HepG2 (cell line): ENCODE measurements at regions not wholly inside any gene's neighbourhood (a gene's known extent, or its start where the extent isn't known, plus 50 kb on each side); places are given as distances from the start of the nearest gene placed in this dataset.

Experiments
- ATAC-seq: fragments of 200-7000 bp; cut with Tn5 transposase; 3 replicates; pipeline ENCODE4 v1.9.1; 2020; ENCODE audit warnings: mild to moderate bottlenecking, moderate library complexity
- BruUV-seq: library from RNA; stranded (reverse); fragments of 400-500 nt; replicated peaks from 2 replicates; lab custom pipeline; 2021; lab: Mats Ljungman, UMichigan
- CTCF ChIA-PET: fragments of 300-600 bp; formaldehyde crosslinking; extraction: SDS; loops from one replicate; lab custom pipeline; 2021; ENCODE audit warnings: low total read pairs, inconsistent platforms, low intra/inter-chr PET ratio; lab: Yijun Ruan, JAX
- POLR2A ChIA-PET: fragments of 350-600 bp; sonication (Branson Sonifier 250); formaldehyde crosslinking; loops from one replicate; lab custom pipeline; 2020; ENCODE audit warnings: antibody characterized with exemption, inconsistent platforms; lab: Yijun Ruan, JAX
- DNase-seq: peaks from one replicate; pipeline ENCODE4 v3.0.0-alpha.2; 2015; ENCODE audit warnings: low spot score
- FAIRE-seq: peaks from 3 replicates; lab custom pipeline; 2011; peaks lifted over from hg19 to GRCh38; lab: Jason Lieb, UNC
- H2AFZ ChIP-seq: one replicate; pipeline ENCODE4 v1.6.1; 2011; ENCODE audit warnings: low read length, inconsistent platforms
- H3K27ac ChIP-seq: fragments of 300-600 bp; 3 replicates; pipeline ENCODE4 v1.8.0; 2011; ENCODE audit warnings: mixed run types, mild to moderate bottlenecking, mixed read lengths, low read length, inconsistent platforms; ENCODE audit not compliant: insufficient read depth; ENCODE audit errors: extremely low read length
- H3K27me3 ChIP-seq, 2 experiments: fragments of 200-600 bp in 1 of 2; 2 replicates in 1 of 2; 3 replicates in 1 of 2; pipeline versions ENCODE4 v1.6.0 to v1.8.0; 2011; ENCODE audit warnings: low read length in 2 of 2, mild to moderate bottlenecking in 2 of 2, moderate library complexity in 2 of 2, inconsistent platforms in 1 of 2; ENCODE audit not compliant: insufficient read depth in 2 of 2, control insufficient read depth in 1 of 2
- H3K36me3 ChIP-seq, 2 experiments: fragments of 200-600 bp in 1 of 2; replicated peaks in 1 of 2; 2 replicates in 1 of 2; 3 replicates in 1 of 2; pipeline versions ENCODE4 v1.5.1 to v1.8.0; 2011; ENCODE audit warnings: low read length in 2 of 2, inconsistent platforms in 1 of 2; ENCODE audit not compliant: insufficient read depth in 2 of 2, control insufficient read depth in 1 of 2
- H3K4me1 ChIP-seq: 2 replicates; pipeline ENCODE4 v1.5.1; 2012; ENCODE audit warnings: low read length, inconsistent platforms; ENCODE audit not compliant: insufficient read depth
- H3K4me2 ChIP-seq: 2 replicates; pipeline ENCODE4 v1.6.0; 2011; ENCODE audit warnings: low read depth, low read length, inconsistent platforms
- H3K4me3 ChIP-seq, 3 experiments: fragments of 200-600 bp in 1 of 3; sonication (generic), shearing (Covaris generic) in 1 of 3; replicated peaks in 1 of 3; 2 replicates each; pipeline ENCODE4 v1.5.1; 2011 to 2016; ENCODE audit warnings: low read length in 3 of 3, inconsistent platforms in 2 of 3, low read depth in 2 of 3, mild to moderate bottlenecking in 2 of 3, control low read depth in 1 of 3, mixed read lengths in 1 of 3; ENCODE audit not compliant: insufficient read depth in 1 of 3
- H3K79me2 ChIP-seq: one replicate; pipeline ENCODE4 v1.6.1; 2011; ENCODE audit warnings: low read length, inconsistent platforms; ENCODE audit not compliant: insufficient read depth
- H3K9ac ChIP-seq: 2 replicates; pipeline ENCODE4 v1.6.0; 2011; ENCODE audit warnings: mild to moderate bottlenecking, low read depth, low read length, inconsistent platforms; ENCODE audit not compliant: insufficient read depth
- H3K9me3 ChIP-seq: 2 replicates; pipeline ENCODE4 v1.5.1; 2012; ENCODE audit warnings: mild to moderate bottlenecking, low read length
- H4K20me1 ChIP-seq: 2 replicates; pipeline ENCODE4 v1.6.0; 2011; ENCODE audit warnings: inconsistent platforms, mild to moderate bottlenecking, low read length, moderate library complexity; ENCODE audit not compliant: insufficient read depth
- ARNTL ChIP-seq: sonication (generic); formaldehyde crosslinking; IDR thresholded peaks from 2 replicates; pipeline ENCODE4 v1.4.0; 2020; ENCODE audit warnings: mild to moderate bottlenecking, missing genetic modification reagents
- BHLHE40 ChIP-seq: IDR thresholded peaks from 2 replicates; pipeline ENCODE4 v1.6.1; 2011; ENCODE audit warnings: low read length, improper control_type of control experiment
- ELF4 ChIP-seq: sonication (generic); formaldehyde crosslinking; IDR thresholded peaks from 2 replicates; pipeline ENCODE4 v1.5.0; 2020; ENCODE audit warnings: missing genetic modification reagents, mild to moderate bottlenecking, moderate library complexity, borderline replicate concordance
- MAFF ChIP-seq: IDR thresholded peaks from 2 replicates; pipeline ENCODE4 v1.6.1; 2011; ENCODE audit warnings: low read depth, low read length, improper control_type of control experiment
- NR3C1 ChIP-seq: sonication (generic); formaldehyde crosslinking; IDR thresholded peaks from 2 replicates; pipeline ENCODE4 v1.4.0; 2020; ENCODE audit warnings: missing genetic modification reagents
- TBX2 ChIP-seq: sonication (generic); formaldehyde crosslinking; IDR thresholded peaks from 2 replicates; pipeline ENCODE4 v1.5.0; 2020; ENCODE audit warnings: missing genetic modification reagents, mild to moderate bottlenecking, borderline replicate concordance
- ZNF510 ChIP-seq: sonication (generic); formaldehyde crosslinking; IDR thresholded peaks from 2 replicates; pipeline ENCODE4 v1.4.0; 2020; ENCODE audit warnings: low read depth, mild to moderate bottlenecking, missing genetic modification reagents
- ZNF703 ChIP-seq: sonication (generic); formaldehyde crosslinking; IDR thresholded peaks from 2 replicates; pipeline ENCODE4 v1.5.1; 2020; ENCODE audit warnings: missing genetic modification reagents, mild to moderate bottlenecking, moderate library complexity, borderline replicate concordance
- ZNF749 ChIP-seq: sonication (generic); formaldehyde crosslinking; IDR thresholded peaks from 2 replicates; pipeline ENCODE4 v1.8.0; 2022; ENCODE audit warnings: mild to moderate bottlenecking, missing genetic modification reagents, moderate library complexity, borderline replicate concordance
- WGBS: methylation state at CpG from one replicate; pipeline ENCODE4 v1.1.6; 2017; ENCODE audit warnings: low lambda C conversion rate; 5-methylcytosine and 5-hydroxymethylcytosine counted together
- in situ Hi-C: cut with HindIII; loops from 2 replicates; pipeline ENCODE4 v1.10.0; 2017; ENCODE audit warnings: low pct_unique_long_range_greater_than_20kb; ENCODE audit not compliant: extremely low pct_ligation_motif_present
- intact Hi-C: fragments of 100-400 bp; cut with micrococcal nuclease; formaldehyde crosslinking; loops from one replicate; pipeline ENCODE4 v1.10.0; 2022; ENCODE audit not compliant: unreplicated experiment
- TF ChIP-seq, protein P1 (sequence below): sonication (generic); formaldehyde crosslinking; IDR thresholded peaks from 2 replicates; pipeline ENCODE4 v1.5.0; 2020; ENCODE audit warnings: missing genetic modification reagents
- TF ChIP-seq, protein P2 (sequence below): sonication (generic); formaldehyde crosslinking; IDR thresholded peaks from 2 replicates; pipeline ENCODE4 v1.8.0; 2022; ENCODE audit warnings: low read depth, missing genetic modification reagents
- TF ChIP-seq, protein P3 (sequence below): sonication (generic); formaldehyde crosslinking; IDR thresholded peaks from 2 replicates; pipeline ENCODE4 v1.5.0; 2020; ENCODE audit warnings: missing genetic modification reagents
- TF ChIP-seq, protein P4 (sequence below): sonication (generic); formaldehyde crosslinking; IDR thresholded peaks from 2 replicates; pipeline ENCODE4 v1.5.0; 2020; ENCODE audit warnings: missing genetic modification reagents
- TF ChIP-seq, protein P5 (sequence below): sonication (generic); formaldehyde crosslinking; IDR thresholded peaks from 2 replicates; pipeline ENCODE4 v1.4.0; 2020; ENCODE audit warnings: missing genetic modification reagents

DNA sequence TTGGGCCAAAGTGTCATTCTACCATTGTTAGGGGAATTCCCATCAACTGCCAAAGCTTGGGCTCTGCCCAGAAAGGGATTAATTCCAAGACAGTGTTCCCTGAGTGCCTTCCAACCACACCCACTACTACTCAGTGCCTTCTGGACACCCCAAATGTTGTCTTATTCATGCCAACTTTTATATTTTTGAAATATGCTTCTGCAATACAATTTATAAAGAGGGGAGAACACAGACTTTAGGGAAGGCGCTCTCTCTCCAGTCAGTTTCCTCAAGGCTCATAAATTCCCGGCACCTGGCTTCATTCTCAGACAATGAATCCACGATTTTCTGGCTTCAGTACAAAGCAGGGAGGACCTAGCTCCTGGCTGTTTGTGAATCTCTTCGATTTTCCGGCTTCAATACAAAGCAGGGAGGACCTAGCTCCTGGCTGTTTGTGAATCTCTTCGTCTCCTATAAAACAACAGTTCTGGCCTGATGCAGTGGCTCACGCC is 120.1 kb upstream of the MYO10 start:
- 35% methylated on average over 7 of the region's 7 CpGs for WGBS
- H3K9ac ChIP-seq, result no peak overlapping the region
- ChIA-PET POLR2A (no interaction called here), CTCF (no interaction called here)
- H3K79me2 ChIP-seq, result no peaks in the 10 kb centered on the region
- no peak overlapping the region for H3K27ac ChIP-seq
- FAIRE-seq, result no peak
- in situ Hi-C loops, result no loop called here
- no peak for ATAC-seq
- no peaks in the 10 kb centered on the region for H3K9me3 ChIP-seq
- no peaks in the 10 kb centered on the region for H3K4me1 ChIP-seq
- TF ChIP-seq, protein P1, sequence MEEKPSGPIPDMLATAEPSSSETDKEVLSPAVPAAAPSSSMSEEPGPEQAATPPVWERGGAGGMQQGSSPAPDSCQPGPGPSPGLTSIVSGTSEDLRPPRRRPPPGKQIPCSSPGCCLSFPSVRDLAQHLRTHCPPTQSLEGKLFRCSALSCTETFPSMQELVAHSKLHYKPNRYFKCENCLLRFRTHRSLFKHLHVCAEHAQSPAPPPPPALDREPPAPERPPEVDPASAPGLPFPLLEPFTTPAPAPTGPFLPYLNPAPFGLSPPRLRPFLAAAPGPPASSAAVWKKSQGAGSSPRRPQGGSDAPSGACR (CRISPR knock-in tag), result no peak
- TF ChIP-seq ZNF703 (no peak), ZNF749 (CRISPR knock-in tag) (no peak), ARNTL (CRISPR knock-in tag) (no peak), TBX2 (CRISPR knock-in tag) (no peak), ELF4 (no peak), ZNF510 (CRISPR knock-in tag) (no peak), NR3C1 (CRISPR knock-in tag) (no peak), BHLHE40 (no peak), MAFF (no peak)
- TF ChIP-seq, protein P2, sequence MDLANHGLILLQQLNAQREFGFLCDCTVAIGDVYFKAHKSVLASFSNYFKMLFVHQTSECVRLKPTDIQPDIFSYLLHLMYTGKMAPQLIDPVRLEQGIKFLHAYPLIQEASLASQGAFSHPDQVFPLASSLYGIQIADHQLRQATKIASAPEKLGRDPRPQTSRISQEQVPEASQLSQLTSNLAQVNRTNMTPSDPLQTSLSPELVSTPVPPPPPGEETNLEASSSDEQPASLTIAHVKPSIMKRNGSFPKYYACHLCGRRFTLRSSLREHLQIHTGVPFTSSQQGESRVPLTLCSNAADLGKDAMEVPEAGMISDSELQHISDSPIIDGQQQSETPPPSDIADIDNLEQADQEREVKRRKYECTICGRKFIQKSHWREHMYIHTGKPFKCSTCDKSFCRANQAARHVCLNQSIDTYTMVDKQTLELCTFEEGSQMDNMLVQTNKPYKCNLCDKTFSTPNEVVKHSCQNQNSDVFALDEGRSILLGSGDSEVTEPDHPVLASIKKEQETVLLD (CRISPR knock-in tag), result no peak
- TF ChIP-seq, protein P3, sequence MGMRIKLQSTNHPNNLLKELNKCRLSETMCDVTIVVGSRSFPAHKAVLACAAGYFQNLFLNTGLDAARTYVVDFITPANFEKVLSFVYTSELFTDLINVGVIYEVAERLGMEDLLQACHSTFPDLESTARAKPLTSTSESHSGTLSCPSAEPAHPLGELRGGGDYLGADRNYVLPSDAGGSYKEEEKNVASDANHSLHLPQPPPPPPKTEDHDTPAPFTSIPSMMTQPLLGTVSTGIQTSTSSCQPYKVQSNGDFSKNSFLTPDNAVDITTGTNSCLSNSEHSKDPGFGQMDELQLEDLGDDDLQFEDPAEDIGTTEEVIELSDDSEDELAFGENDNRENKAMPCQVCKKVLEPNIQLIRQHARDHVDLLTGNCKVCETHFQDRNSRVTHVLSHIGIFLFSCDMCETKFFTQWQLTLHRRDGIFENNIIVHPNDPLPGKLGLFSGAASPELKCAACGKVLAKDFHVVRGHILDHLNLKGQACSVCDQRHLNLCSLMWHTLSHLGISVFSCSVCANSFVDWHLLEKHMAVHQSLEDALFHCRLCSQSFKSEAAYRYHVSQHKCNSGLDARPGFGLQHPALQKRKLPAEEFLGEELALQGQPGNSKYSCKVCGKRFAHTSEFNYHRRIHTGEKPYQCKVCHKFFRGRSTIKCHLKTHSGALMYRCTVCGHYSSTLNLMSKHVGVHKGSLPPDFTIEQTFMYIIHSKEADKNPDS (CRISPR knock-in tag), result no peak
- TF ChIP-seq, protein P4, sequence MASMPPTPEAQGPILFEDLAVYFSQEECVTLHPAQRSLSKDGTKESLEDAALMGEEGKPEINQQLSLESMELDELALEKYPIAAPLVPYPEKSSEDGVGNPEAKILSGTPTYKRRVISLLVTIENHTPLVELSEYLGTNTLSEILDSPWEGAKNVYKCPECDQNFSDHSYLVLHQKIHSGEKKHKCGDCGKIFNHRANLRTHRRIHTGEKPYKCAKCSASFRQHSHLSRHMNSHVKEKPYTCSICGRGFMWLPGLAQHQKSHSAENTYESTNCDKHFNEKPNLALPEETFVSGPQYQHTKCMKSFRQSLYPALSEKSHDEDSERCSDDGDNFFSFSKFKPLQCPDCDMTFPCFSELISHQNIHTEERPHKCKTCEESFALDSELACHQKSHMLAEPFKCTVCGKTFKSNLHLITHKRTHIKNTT (CRISPR knock-in tag), result no peak
- TF ChIP-seq, protein P5, sequence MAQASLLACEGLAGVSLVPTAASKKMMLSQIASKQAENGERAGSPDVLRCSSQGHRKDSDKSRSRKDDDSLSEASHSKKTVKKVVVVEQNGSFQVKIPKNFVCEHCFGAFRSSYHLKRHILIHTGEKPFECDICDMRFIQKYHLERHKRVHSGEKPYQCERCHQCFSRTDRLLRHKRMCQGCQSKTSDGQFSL, result no peak
- TF ChIP-seq, all 625 proteins: peak for 0
- Histone ChIP-seq H3K36me3 (no peaks in the 10 kb centered on the region), H4K20me1 (no peaks in the 10 kb centered on the region), H2AFZ (no peak overlapping the region), H3K4me2 (no peak overlapping the region), H3K4me3 (no peak overlapping the region), H3K27me3 (no peaks in the 10 kb centered on the region)
- intact Hi-C loops, result no loop called here
- no peak for DNase-seq
- BruUV-seq, result no TSS peak
